CD14-positive monocyte (primary cell): ENCODE measurements at regions not wholly inside any gene's neighbourhood (a gene's known extent, or its start where the extent isn't known, plus 50 kb on each side); places are given as distances from the start of the nearest gene placed in this dataset.

Source experiments
- DNase-seq, 3 donors: peaks; one replicate each; pipeline ENCODE4 v3.0.0-alpha.2; 2011 to 2022
- H2AFZ ChIP-seq: 2 replicates; pipeline ENCODE4 v1.6.0; 2012; ENCODE audit warnings: mild to moderate bottlenecking, low read depth, low read length, inconsistent platforms; ENCODE audit not compliant: insufficient read depth, poor library complexity, severe bottlenecking
- H3K27ac ChIP-seq, 2 donors: 1 replicate in 1 of 2; 2 replicates in 1 of 2; pipeline ENCODE4 v1.5.1; 2012 to 2013; ENCODE audit warnings: low read length in 2 of 2, control low read depth in 1 of 2, inconsistent platforms in 1 of 2, low read depth in 1 of 2, mild to moderate bottlenecking in 1 of 2
- H3K27me3 ChIP-seq, 2 donors: one replicate each; pipeline versions ENCODE4 v1.6.0 to v1.6.1; 2011 to 2013; ENCODE audit warnings: low read length in 2 of 2; ENCODE audit not compliant: control insufficient read depth in 2 of 2, insufficient read depth in 2 of 2
- H3K36me3 ChIP-seq, 2 donors: replicated peaks in 1 of 2; 1 replicate in 1 of 2; 2 replicates in 1 of 2; pipeline versions ENCODE4 v1.5.1 to v1.6.1; 2012 to 2013; ENCODE audit warnings: low read length in 2 of 2, control low read depth in 1 of 2, inconsistent platforms in 1 of 2, mild to moderate bottlenecking in 1 of 2; ENCODE audit not compliant: insufficient read depth in 2 of 2, control insufficient read depth in 1 of 2
- H3K4me1 ChIP-seq, 2 donors: 1 replicate in 1 of 2; 2 replicates in 1 of 2; pipeline versions ENCODE4 v1.5.1 to v1.6.1; 2012 to 2013; ENCODE audit warnings: low read length in 2 of 2, control low read depth in 1 of 2, inconsistent platforms in 1 of 2, mild to moderate bottlenecking in 1 of 2, moderate library complexity in 1 of 2; ENCODE audit not compliant: insufficient read depth in 2 of 2, control insufficient read depth in 1 of 2
- H3K4me2 ChIP-seq: replicated peaks from 2 replicates; pipeline ENCODE3; 2012; ENCODE audit warnings: low read length, moderate library complexity, mild to moderate bottlenecking; ENCODE audit not compliant: poor library complexity, severe bottlenecking; ENCODE audit errors: extremely low read depth
- H3K4me3 ChIP-seq, 3 experiments: fragments of 200-600 bp in 1 of 3; sonication (generic) in 1 of 3; replicated peaks in 1 of 3; 1 replicate in 2 of 3; 2 replicates in 1 of 3; pipeline ENCODE4 v1.5.1; 2011 to 2013; ENCODE audit warnings: low read length in 3 of 3, mild to moderate bottlenecking in 3 of 3, control low read depth in 2 of 3, low read depth in 2 of 3, inconsistent platforms in 1 of 3, moderate library complexity in 1 of 3
- H3K79me2 ChIP-seq: 2 replicates; pipeline ENCODE4 v1.6.0; 2012; ENCODE audit warnings: mild to moderate bottlenecking, control low read depth, inconsistent platforms, low read length, moderate library complexity; ENCODE audit not compliant: insufficient read depth
- H3K9ac ChIP-seq: 2 replicates; pipeline ENCODE4 v1.6.0; 2017; ENCODE audit warnings: low read length, mild to moderate bottlenecking; ENCODE audit not compliant: insufficient read depth, poor library complexity, severe bottlenecking
- H3K9me3 ChIP-seq, 2 donors: replicated peaks in 1 of 2; 1 replicate in 1 of 2; 2 replicates in 1 of 2; pipeline versions ENCODE4 v1.5.1 to v1.6.1; 2012 to 2013; ENCODE audit warnings: low read length in 2 of 2, control low read depth in 1 of 2; ENCODE audit not compliant: control insufficient read depth in 1 of 2, insufficient read depth in 1 of 2
- H4K20me1 ChIP-seq: 2 replicates; pipeline ENCODE4 v1.6.0; 2012; ENCODE audit warnings: mild to moderate bottlenecking, low read length, control low read depth, moderate library complexity; ENCODE audit not compliant: insufficient read depth
- H3K27ac Mint-ChIP-seq, 7 donors: one replicate each; pipeline ENCODE4 v1.8.0; 2020; ENCODE audit warnings: mild to moderate bottlenecking in 7 of 7, mixed read lengths in 7 of 7, moderate library complexity in 6 of 7, inconsistent platforms in 2 of 7
- H3K27me3 Mint-ChIP-seq, 3 donors: one replicate each; pipeline ENCODE4 v1.8.0; 2021 to 2022; ENCODE audit warnings: low read depth in 3 of 3, mild to moderate bottlenecking in 3 of 3, mixed read lengths in 3 of 3, moderate library complexity in 3 of 3, inconsistent platforms in 1 of 3
- H3K36me3 Mint-ChIP-seq, 2 donors: one replicate each; pipeline ENCODE4 v1.8.0; 2020; ENCODE audit warnings: mixed read lengths in 2 of 2, inconsistent platforms in 1 of 2, mild to moderate bottlenecking in 1 of 2
- H3K4me1 Mint-ChIP-seq: one replicate; pipeline ENCODE4 v1.8.0; 2020; ENCODE audit warnings: mild to moderate bottlenecking, mixed read lengths
- H3K4me3 Mint-ChIP-seq, 2 donors: one replicate each; pipeline ENCODE4 v1.8.0; 2020; ENCODE audit warnings: mild to moderate bottlenecking in 2 of 2, mixed read lengths in 2 of 2, moderate library complexity in 1 of 2
- H3K9me3 Mint-ChIP-seq, 7 donors: one replicate each; pipeline ENCODE4 v1.8.0; 2020 to 2022; ENCODE audit warnings: mixed read lengths in 7 of 7, mild to moderate bottlenecking in 6 of 7, moderate library complexity in 6 of 7, inconsistent platforms in 2 of 7
- CTCF ChIP-seq: fragments of 200-600 bp; IDR thresholded peaks from one replicate; pipeline ENCODE4 v1.8.0; 2022; ENCODE audit warnings: antibody characterized with exemption, mild to moderate bottlenecking
- WGBS: methylation state at CpG from one replicate; pipeline ENCODE4 v1.1.5; 2013; ENCODE audit warnings: missing lambda C conversion rate; ENCODE audit not compliant: insufficient coverage; 5-methylcytosine and 5-hydroxymethylcytosine counted together
- intact Hi-C, 2 donors: fragments of 100-400 bp; cut with micrococcal nuclease; formaldehyde crosslinking; loops; one replicate each; pipeline versions ENCODE4 v1.15.0 to v1.15.1; 2023

- H3K27me3 ChIP-seq, result no peaks in the 10 kb centered on the region
- no peak overlapping the region for H3K4me2 ChIP-seq
- no peaks in the 10 kb centered on the region for H4K20me1 ChIP-seq
- H3K4me3 ChIP-seq, result no peak overlapping the region
- H3K36me3 Mint-ChIP-seq, result no peaks in the 10 kb centered on the region
- intact Hi-C loops, result no loop called here
- H3K9me3 Mint-ChIP-seq, result peaks cover 0 to 6% (median 0%) of the 10 kb centered on the region in 7 donors
- DNase-seq, result no peak
- no peak overlapping the region for H3K4me3 Mint-ChIP-seq
- H3K79me2 ChIP-seq, result no peaks in the 10 kb centered on the region
- H2AFZ ChIP-seq, result no peak overlapping the region
- no peaks in the 10 kb centered on the region for H3K27me3 Mint-ChIP-seq
- no peaks in the 10 kb centered on the region for H3K36me3 ChIP-seq
- no peak overlapping the region for H3K27ac ChIP-seq
- H3K4me1 Mint-ChIP-seq, result no peaks in the 10 kb centered on the region
- no peaks in the 10 kb centered on the region for H3K4me1 ChIP-seq
- no CpG with 5 or more reads among the region's 2 CpGs for WGBS
- no peak for TF ChIP-seq CTCF
- no peak overlapping the region for H3K27ac Mint-ChIP-seq
- H3K9ac ChIP-seq, result no peak overlapping the region
- H3K9me3 ChIP-seq, result peaks cover 0 to 6% of the 10 kb centered on the region in 2 donors
Measured at GRCh38 chr5:125863579-125863978, 559.6 kb upstream of the GRAMD2B start.

- Mint-ChIP-seq H3K4me3 (no peak overlapping the region), H3K36me3 (no peaks in the 10 kb centered on the region), H3K9me3 (peaks cover 0 to 6% (median 0%) of the 10 kb centered on the region in 7 donors), H3K27ac (no peak overlapping the region), H3K27me3 (no peaks in the 10 kb centered on the region), H3K4me1 (no peaks in the 10 kb centered on the region)
- no peak overlapping the region for H3K27ac ChIP-seq
- H3K4me2 ChIP-seq, result no peak overlapping the region
- intact Hi-C loops, result no loop called here
- DNase-seq, result no peak
- TF ChIP-seq CTCF, result no peak
- no peaks in the 10 kb centered on the region for H3K36me3 ChIP-seq
- no peaks in the 10 kb centered on the region for H3K27me3 ChIP-seq
- no peaks in the 10 kb centered on the region for H4K20me1 ChIP-seq
- no peak overlapping the region for H3K4me3 ChIP-seq
- 43% methylated on average over 4 of the region's 4 CpGs for WGBS
- H3K79me2 ChIP-seq, result no peaks in the 10 kb centered on the region
- H3K4me1 ChIP-seq, result no peaks in the 10 kb centered on the region
- no peak overlapping the region for H3K9ac ChIP-seq
- no peak overlapping the region for H2AFZ ChIP-seq
- peaks cover 0 to 6% of the 10 kb centered on the region in 2 donors for H3K9me3 ChIP-seq
Measured at GRCh38 chr5:125865166-125865815, 557.9 kb upstream of the GRAMD2B start.
